Activated B cell treated with CpG ODN at 0.5 μM for 24 hours (primary cell): ENCODE measurements at regions not wholly inside any gene's neighbourhood (a gene's known extent, or its start where the extent isn't known, plus 50 kb on each side); places are given as distances from the start of the nearest gene placed in this dataset.

ENCODE experiments used
- ATAC-seq: fragments of 200-7000 bp; cut with Tn5 transposase; one replicate; pipeline ENCODE4 v1.10.0; 2021; ENCODE audit warnings: low read depth, mild to moderate bottlenecking, moderate library complexity
- CTCF ChIA-PET: fragments of 350-600 bp; sonication (Branson Sonifier 250); formaldehyde crosslinking; loops from one replicate; lab custom pipeline; 2021; ENCODE audit warnings: antibody characterized with exemption; lab: Charles Lee
- POLR2A ChIA-PET: fragments of 350-600 bp; sonication (Branson Sonifier 250); formaldehyde crosslinking; loops from one replicate; lab custom pipeline; 2021; ENCODE audit warnings: antibody characterized with exemption; lab: Charles Lee
- DNase-seq: peaks from one replicate; pipeline ENCODE4 v3.0.0; 2022
- H3K27ac Mint-ChIP-seq: one replicate; pipeline ENCODE4 v1.8.0; 2020; ENCODE audit warnings: mixed read lengths
- H3K27me3 Mint-ChIP-seq: one replicate; pipeline ENCODE4 v1.8.0; 2021; ENCODE audit warnings: mixed read lengths
- H3K36me3 Mint-ChIP-seq: one replicate; pipeline ENCODE4 v1.8.0; 2021; ENCODE audit warnings: low read depth, mixed read lengths
- H3K4me1 Mint-ChIP-seq: one replicate; pipeline ENCODE4 v1.8.0; 2021; ENCODE audit warnings: mixed read lengths
- H3K4me3 Mint-ChIP-seq: one replicate; pipeline ENCODE4 v1.8.0; 2020; ENCODE audit warnings: mild to moderate bottlenecking, mixed read lengths
- H3K9me3 Mint-ChIP-seq: one replicate; pipeline ENCODE4 v1.8.0; 2020; ENCODE audit warnings: mixed read lengths
- CTCF ChIP-seq: fragments of 200-600 bp; IDR thresholded peaks from one replicate; pipeline ENCODE4 v1.8.0; 2022; ENCODE audit warnings: antibody characterized with exemption, mild to moderate bottlenecking
- intact Hi-C: fragments of 100-400 bp; cut with micrococcal nuclease; formaldehyde crosslinking; loops from one replicate; pipeline ENCODE4 v1.15.1; 2024

- no peak for ATAC-seq
- Mint-ChIP-seq H3K4me3 (no peak overlapping the region), H3K9me3 (no peaks in the 10 kb centered on the region), H3K4me1 (no peaks in the 10 kb centered on the region), H3K27me3 (peaks cover 16% of the 10 kb centered on the region), H3K36me3 (no peaks in the 10 kb centered on the region), H3K27ac (no peak overlapping the region)
- no peak for TF ChIP-seq CTCF
- no peak for DNase-seq
- intact Hi-C loops: no loop called here
- ChIA-PET CTCF (no interaction called here), POLR2A (no interaction called here)
These were observed 79.3 kb downstream of the ABCC12 start for GRCh38 chr16:48076455-48077012.

- H3K4me1 Mint-ChIP-seq: no peaks in the 10 kb centered on the region
- POLR2A ChIA-PET: no interaction called here
- H3K9me3 Mint-ChIP-seq: no peaks in the 10 kb centered on the region
These were observed 80.4 kb downstream of the ABCC12 start for GRCh38 chr16:48075398-48075797.

GRCh38 chr16:48067388-48067787, 88.4 kb downstream of the ABCC12 start:
- peaks cover 9% of the 10 kb centered on the region for H3K27me3 Mint-ChIP-seq
- no peaks in the 10 kb centered on the region for H3K4me1 Mint-ChIP-seq
- POLR2A ChIA-PET: no interaction called here
- CTCF ChIA-PET: no interaction called here
- no peak overlapping the region for H3K27ac Mint-ChIP-seq
- no peak for DNase-seq
- TF ChIP-seq CTCF: no peak
- no peak for ATAC-seq
- H3K9me3 Mint-ChIP-seq: no peaks in the 10 kb centered on the region
- intact Hi-C loops: no loop called here
- H3K4me3 Mint-ChIP-seq: no peak overlapping the region
- no peaks in the 10 kb centered on the region for H3K36me3 Mint-ChIP-seq

More at GRCh38 chr16:48075398-48075797, 80.4 kb downstream of the ABCC12 start:
- Mint-ChIP-seq H3K27me3 (peaks cover 16% of the 10 kb centered on the region), H3K4me3 (no peak overlapping the region), H3K36me3 (no peaks in the 10 kb centered on the region), H3K27ac (no peak overlapping the region)
- CTCF ChIA-PET: no interaction called here
- intact Hi-C loops: no loop called here
- DNase-seq: no peak
- ATAC-seq: no peak
- TF ChIP-seq CTCF: no peak

GRCh38 chr16:48064971-48065370, 90.8 kb downstream of the ABCC12 start:
- H3K9me3 Mint-ChIP-seq: no peaks in the 10 kb centered on the region
- intact Hi-C loops: no loop called here
- DNase-seq: no peak
- CTCF ChIA-PET: no interaction called here
- H3K36me3 Mint-ChIP-seq: no peaks in the 10 kb centered on the region
- POLR2A ChIA-PET: no interaction called here
- H3K4me1 Mint-ChIP-seq: no peaks in the 10 kb centered on the region
- no peak for ATAC-seq
- no peak overlapping the region for H3K27ac Mint-ChIP-seq
- H3K27me3 Mint-ChIP-seq: peaks cover 8% of the 10 kb centered on the region
- no peak for TF ChIP-seq CTCF
- no peak overlapping the region for H3K4me3 Mint-ChIP-seq

- peaks cover 8% of the 10 kb centered on the region for H3K27me3 Mint-ChIP-seq
- H3K36me3 Mint-ChIP-seq: no peaks in the 10 kb centered on the region
- intact Hi-C loops: no loop called here
- no peaks in the 10 kb centered on the region for H3K4me1 Mint-ChIP-seq
- no peak overlapping the region for H3K27ac Mint-ChIP-seq
- ChIA-PET POLR2A (no interaction called here), CTCF (no interaction called here)
- H3K4me3 Mint-ChIP-seq: no peak overlapping the region
- H3K9me3 Mint-ChIP-seq: no peaks in the 10 kb centered on the region
- TF ChIP-seq CTCF: no peak
- ATAC-seq (no peak), DNase-seq (no peak)
These were observed 93.1 kb downstream of the ABCC12 start for GRCh38 chr16:48062681-48063080.
